HG03378 (cell line): ENCODE measurements at regions not wholly inside any gene's neighbourhood (a gene's known extent, or its start where the extent isn't known, plus 50 kb on each side); places are given as distances from the start of the nearest gene placed in this dataset.
"Not testable (repeated sequence)": the region's sequence is repeated elsewhere in the genome, so short reads cannot be mapped to it uniquely, and the experiment has no call there.

Experiments
- ATAC-seq: cut with Tn5 transposase; IDR thresholded peaks from one replicate; pipeline ENCODE4 v1.9.1; 2021; ENCODE audit warnings: mild to moderate bottlenecking, moderate library complexity; ENCODE audit not compliant: unreplicated experiment

DNA sequence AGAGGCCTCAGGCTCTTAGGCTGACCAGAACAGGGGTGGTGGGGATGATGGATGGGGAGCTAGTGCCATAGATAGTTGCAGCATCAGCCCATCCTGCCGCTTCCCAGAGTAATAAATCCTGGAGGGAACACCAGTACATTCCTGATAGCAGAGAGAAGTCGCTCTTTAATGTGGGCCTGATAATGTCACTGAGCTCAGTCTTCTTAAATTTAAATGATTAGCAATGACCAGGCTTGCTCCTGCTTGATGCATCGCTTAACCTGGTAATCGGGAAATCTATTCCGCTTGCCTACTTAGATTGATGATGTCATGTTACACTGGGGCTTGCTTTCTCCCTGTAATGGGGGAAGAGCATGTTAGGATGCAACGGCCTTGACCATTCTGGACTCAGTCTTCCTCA is 218.6 kb upstream of the PLXNA2 start:
- ATAC-seq: no peak

DNA sequence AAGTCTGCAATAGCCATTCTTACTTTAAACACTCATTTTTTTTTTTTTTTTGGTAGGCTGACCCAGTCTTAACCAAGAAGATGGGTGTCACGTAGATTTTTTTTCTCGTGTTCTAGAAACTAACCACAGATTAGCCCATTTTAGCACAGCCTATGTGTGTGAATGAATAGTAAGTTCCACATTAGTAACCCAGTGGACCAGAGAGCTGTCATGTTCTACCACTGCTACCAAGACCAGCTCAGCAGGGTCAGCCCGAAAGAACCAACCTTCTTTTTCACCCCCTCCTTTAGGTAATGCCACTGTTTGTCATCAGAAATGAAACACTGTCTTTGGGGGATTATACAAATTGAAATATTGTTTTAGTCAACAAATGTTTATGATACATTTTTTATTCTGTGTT is 221.1 kb upstream of the PLXNA2 start:
- ATAC-seq: no peak

DNA sequence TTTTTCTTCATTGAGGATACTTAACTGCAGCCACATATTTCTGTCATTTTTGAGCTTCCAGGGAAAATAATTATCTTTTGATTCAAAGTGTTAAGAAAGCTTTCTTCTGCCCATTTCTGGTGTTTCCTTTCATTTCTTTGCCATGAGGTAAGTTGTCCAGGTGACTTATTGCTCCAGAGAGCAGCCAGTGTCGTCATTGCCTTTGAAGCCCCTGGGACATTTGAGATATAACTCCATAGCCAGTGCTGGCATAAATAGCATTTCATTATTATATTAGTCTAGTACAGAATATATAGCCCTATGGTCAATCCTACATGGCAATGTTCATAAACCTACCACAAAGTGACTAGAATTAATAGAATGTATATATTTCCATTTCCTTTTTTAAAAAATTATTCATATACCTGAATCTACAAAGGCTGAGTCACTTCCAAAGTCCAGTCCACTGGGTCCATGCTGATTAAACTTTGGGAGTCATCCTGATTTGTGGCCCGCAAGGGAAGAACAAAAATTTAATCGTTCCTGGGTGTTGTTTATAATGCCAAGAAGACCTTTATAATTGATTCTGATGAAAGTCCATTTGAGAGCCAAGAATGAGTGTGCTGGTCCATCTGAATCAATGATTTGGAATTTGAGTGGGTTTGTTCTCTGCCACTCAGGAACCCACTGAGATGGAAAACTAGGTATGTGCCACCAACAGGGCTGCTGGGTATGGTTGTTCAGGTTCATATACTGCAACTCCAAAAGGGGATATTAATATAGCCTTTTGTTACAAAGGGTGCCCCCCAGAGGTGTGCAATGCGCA is 221.8 kb upstream of the PLXNA2 start:
- ATAC-seq: no peak

DNA sequence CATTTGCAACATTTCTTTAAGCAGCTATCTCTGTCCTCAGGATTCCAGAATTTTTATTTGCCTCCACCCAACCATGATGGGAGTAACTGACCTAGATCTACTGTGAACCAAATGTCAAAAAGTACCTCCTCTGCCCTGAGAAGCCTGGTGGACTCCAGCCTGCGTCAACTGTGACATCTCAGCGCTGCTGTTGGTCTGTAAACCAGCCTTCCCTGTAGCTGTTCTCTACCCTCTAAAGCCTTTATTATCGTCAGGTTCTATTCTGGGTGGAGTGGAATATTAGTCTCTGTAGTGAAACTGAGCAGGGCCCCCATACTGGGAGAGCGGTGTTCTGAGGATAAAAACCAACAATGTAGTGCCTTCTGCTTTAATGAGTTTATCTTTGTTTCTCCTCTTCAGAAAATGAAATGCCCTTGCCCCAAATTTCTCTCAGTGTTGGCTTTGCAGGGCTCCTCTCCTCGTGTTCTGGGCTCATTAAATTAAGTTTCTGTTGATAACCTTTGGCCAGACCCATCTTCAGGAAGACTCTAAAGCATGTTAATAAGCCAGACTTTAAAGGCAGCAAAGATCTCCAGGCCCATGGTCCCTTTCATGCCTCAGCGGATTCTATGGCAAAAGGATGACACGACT is 223.1 kb upstream of the PLXNA2 start:
- no peak for ATAC-seq

DNA sequence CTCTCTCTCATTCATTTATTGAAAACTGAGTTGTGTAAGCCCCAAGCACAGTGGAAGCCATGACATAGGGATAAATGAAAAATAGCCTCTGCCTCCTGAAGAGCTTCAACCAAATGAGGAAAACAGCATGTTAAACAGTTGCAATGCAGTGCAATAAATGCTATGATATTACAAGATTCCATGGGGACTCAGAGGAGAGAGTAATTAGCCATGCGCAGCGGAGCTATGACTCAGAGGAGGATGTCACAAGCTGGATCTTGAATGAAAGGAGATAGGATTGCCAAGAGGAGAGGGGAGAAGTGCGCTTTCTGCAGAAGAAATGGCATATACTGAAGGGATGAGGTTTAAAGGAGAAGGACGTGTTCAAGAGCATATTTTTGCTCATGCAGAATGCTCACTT is 231.3 kb upstream of the PLXNA2 start:
- ATAC-seq: no peak

DNA sequence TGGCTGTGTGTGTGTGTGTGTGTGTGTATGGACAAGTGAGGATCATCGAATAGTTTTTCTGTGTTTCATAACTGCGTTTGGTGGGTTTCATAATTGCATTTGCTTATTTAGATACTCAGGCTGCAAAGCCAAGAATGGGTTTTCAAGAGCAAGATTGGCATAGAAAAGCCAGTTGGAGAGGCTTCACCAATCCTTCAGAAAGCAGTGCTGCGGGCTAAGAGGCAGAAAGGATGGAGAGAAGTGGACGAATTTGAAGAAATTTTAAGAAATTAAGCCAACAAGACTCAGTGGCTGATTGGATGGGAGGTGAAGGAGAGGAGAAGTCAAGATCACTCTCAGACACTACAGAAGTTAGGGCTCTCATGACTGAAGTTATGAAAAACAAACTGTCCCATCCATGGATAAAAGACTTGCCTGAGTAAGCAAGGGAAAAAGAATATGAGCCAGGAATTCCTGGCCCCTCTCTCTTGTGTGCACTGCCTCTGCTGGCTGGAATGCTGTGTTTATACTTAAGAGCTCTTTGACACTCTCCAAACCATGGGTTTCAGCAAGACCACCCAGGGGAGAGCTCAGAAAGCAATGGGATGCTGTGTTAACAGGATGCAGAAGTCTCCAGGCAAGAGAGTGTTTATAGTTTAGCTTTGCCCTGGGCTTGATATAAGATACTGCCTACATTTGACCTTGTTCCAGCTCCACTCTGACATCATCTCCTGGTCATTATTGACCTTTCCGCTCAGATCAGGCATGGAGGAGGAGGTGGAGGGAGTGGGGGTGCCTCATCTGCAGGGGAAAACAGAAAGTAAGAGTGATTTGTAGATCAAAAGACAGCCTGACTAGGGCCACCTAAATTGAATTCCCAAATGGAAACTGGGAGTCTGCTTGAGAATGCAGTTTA is 232.0 kb upstream of the PLXNA2 start:
- ATAC-seq: no peak

DNA sequence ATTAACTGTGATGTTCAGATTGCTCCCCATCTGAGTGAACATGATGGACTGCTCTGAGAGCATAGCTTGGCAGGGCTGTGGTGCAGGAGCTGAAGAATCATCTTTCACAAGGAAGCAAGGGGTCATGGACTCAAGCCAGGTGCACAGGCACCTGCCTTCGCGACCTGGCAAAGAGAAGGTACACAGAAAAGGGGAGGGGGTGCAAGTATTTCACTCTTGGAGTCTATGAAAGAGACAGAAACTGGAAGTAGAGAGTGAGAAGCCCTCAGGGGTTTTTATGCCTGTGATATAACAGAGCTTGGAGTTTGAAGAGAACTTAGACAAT is 232.6 kb upstream of the PLXNA2 start:
- no peak for ATAC-seq

DNA sequence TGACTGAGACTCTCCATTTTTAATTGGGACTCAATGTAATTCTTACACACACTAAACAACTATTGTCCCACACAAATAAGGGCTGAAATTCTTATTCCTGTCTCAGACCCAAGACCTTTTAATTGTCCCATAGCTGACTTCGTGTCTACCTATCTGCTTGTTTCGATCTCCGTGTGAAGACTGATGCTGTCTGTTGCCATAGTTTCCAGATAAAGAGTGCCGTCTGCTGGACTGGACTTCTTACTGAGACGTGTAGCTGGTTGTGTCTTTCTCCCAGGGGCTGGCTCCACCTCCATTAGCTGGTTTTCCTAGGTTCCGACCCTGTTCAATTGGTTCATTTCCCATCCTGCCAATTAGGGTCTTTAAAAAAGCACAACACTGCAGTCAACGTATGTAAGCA is 235.3 kb upstream of the PLXNA2 start:
- ATAC-seq: no peak

DNA sequence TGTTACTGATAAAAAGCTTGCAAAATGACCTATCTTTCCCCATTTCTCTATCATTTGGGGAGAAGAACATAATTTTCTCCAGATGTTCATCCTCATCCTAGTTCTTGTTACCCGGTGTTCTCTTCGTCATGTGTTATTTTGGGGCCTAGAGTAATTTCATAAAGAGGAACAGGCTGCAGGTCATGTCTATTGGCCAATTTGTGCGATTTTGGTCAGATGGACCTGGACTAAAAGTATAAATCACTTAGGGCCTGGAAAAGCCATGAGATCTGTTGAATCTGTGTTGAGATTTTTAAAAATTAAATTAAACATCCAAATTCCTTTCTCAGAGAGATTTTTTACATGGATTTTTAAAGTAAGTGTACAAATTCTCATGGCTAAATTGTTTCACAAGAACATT is 241.3 kb upstream of the PLXNA2 start:
- no peak for ATAC-seq

DNA sequence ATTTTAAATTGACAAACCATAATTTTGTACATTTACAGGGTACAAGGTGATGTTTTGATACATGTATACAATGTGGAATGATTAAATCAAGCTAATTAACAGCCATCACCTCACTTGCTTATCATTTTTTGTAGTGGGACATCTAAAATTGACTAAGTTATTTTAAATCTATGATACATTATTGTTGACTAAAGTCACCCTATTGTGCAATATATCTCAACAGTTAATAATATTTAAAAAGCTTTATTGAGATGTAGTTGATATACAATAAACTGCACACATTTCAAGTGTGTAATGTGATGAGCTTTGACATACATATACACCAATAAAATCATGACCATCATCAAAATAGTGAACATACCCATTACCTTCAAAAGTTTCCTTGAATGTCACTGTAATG is 242.5 kb upstream of the PLXNA2 start:
- ATAC-seq: no peak

DNA sequence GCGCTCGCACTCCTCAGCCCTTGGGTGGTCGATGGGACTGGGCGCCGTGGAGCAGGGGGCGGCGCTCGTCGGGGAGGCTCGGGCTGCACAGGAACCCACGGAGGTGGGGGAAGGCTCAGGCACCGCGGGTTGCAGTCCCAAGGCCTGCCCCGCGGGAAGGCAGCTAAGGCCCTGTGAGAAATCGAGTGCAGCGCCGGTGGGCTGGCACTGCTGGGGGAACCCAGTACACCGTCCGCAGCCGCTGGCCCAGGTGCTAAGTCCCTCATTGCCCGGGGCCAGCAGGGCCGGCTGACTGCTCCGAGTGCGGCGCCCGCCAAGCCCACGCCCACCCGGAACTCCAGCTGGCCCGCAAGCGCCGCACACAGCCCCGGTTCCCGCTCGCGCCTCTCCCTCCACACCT is 244.2 kb upstream of the PLXNA2 start:
- ATAC-seq: not testable (repeated sequence)

DNA sequence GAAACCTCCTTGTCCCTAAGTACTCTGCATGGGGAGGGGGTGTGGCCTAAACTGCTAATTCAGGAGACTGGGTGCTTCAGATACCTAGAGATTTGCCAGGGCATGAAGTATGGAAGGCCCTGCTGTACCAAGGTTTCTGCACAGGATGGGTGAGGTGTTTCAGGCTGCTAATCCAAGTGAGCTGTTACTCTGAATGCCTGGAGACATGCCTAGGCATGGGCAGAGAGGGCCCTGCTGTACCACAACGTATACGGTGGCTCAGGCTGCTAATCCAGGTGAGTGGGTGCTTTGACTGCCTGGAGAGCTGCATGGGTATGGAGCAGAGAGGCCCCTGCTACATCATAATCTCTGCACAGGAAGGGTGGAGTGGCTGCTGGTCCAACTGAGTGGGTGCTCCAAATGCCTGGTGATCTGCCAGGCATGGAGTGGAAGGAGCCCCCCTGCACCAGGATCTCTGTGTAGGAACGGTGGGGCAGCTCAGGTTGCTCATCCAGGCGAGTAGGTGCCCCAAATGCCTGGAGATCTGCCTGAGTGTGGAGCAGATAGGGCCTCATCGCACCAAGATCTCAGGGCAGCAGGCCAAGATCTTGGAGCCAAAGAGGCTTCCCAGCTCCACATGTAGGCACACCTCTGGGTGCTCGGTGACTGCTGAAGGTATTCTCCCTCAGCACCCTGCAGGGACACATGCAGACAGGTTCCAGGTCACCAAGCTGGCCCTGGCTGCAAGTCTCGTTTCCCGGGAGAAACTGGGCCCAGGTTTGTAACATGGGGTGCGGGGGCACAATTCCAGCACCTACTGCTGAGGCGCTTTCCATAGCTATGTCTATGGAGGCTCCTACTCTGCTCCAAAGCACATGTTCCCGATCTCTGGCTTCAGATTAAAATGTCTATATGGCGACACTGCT is 252.5 kb upstream of the PLXNA2 start:
- ATAC-seq: no peak

DNA sequence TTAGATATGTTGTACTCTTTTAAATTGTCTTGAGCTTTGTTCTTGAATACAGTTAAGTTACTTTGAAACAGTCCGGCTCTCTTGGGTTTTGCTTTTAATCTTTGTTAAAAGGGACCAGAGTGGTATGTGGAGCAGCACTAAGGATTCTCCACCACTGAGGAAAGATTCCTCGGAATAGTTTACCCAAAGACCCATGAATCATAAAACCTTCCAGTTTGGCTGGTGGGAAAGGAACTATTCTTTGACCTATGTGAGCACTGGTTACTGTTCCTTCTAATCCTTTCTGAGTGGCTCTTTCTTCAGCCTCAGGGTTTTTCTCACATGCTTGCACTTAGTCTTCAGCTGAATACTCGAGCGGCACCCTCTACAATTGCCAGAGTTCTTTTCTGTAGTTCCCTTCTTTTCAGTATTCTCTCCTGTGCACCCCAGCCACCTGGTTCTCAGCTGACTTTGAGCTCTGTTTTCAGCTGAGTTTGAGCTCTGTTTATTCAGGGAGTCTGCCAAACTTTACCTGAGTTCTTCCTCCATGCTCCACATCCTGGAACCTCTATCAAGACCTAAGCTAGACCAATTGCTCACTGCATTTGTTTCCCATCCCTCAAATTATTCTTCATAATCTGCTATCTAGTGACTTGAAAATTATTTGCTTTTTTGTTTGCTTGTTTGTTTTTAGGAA is 253.8 kb upstream of the PLXNA2 start:
- ATAC-seq: no peak

DNA sequence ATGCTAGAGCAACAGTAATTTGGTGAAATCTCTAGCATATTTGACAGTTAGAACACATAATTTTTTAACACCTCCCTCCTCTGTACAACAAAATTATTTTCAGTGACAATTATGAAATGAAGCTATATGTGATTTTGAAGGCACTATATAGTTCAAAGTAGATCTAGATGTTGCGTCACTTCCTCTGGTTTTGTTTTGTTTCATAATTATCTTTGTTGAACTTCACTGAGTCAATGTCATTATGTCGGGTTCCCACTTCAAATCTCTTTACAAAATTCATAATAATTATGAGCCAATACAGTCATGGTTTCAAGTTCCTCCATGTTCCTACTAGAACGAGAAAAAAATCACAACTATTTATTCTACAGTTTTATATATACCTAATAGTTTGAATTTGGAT is 254.8 kb upstream of the PLXNA2 start:
- ATAC-seq: no peak

DNA sequence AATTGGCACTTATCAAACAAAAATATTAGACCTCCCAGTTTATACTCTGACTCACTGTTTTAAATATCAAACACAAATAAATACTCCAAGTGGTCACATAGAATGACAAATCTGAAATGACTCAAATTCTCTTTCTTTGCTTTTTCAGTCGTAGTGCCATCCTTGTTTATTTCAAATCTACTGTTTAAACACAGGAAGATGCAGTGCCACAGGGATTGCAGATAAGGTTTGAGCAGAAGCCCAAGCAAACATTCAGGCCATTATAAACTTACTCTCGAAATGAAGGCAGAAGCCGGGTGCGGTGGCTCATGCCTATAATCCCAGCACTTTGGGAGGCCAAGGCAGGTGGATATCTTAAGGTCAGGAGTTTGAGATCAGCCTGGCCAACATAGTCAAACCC is 255.4 kb upstream of the PLXNA2 start:
- ATAC-seq: no peak

DNA sequence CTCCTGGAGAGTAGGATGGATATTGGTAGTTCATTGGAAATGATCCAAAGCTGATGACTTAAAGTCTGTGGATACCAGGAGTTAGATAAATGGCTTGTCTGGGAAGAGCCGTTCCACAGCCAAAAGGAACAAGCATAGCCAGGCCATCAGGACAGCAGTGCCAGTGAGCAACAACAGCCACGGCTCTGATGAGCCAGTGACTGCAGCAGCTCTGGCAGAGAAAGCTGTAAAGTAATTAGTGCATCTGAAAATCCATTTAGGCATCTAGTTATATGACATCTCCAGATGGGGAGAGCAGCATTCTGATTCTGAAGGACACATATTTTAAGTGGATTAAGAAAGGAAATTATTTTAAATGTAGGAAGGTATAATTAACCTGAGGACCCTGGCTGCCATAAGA is 256.2 kb upstream of the PLXNA2 start:
- ATAC-seq: no peak

DNA sequence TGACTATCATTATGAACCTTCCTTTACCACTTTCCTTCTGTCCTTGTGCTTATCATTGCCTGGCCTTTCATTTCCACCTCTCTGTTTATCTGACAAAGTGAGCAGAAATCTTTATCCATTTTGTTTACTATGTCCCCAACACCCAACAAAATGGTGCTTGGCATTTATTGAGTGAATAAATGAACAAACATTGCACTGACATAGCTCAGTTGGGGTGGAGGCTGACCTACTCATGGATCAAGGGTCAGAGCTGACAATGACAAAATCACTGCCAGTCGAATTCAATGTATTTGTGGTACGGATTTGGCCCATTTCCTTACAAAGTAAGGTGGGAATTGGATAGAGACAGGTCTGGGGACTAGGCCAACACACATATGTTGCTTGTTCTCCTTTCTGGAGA is 257.4 kb upstream of the PLXNA2 start:
- ATAC-seq: no peak

DNA sequence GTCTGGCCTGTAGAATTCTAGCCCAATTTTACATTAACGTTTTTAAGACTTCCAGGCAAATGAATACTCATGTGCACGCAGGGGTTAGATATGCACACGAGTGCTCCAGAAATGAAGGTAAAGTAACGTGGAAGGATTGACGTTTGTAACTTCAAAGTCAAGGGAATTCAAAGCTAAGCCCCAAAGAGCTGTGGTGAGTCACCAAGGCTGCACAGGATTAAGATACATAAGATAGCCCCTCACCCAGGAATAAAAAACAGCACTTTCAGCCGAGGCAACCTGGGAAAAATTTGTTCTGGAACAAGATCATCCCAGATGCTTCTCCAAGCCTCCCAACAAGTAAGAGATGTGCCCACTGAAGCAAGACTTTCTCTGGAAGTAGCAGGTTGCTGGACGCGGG is 259.6 kb upstream of the PLXNA2 start:
- no peak for ATAC-seq

DNA sequence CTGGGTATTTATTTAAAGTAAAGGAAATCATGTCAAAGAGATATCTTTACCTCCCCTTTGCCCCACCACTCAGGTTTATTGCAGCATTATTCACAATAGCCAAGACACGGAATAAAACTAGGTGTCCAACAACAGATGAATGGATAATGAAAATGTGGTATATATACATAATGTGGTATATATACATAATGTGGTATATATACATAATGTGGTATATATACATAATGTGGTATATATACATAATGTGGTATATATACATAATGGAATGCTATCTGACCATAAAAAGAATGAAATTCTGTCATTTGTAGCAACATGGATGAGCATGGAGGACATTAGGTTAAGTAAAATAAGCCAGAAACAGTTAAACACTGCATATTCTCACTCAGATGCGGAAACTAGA is 262.6 kb upstream of the PLXNA2 start:
- ATAC-seq: no peak

DNA sequence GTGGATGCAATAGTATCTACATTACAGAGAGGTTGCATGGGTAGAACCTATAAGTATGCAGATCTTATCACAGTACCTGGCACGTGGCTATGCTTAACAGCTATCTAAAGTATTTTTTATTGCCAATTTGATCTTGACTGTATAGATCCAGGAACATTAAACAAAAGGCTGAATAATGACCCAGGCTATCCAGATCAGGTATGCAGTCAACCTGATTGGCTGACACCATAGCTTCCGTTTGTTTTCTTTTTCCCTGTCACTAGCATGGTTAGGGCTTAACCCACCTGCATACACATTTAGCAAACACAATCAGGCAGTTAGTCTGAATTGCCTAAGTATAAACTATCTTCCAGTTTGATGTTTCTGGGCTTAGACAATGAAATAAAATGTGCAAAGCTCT is 264.9 kb upstream of the PLXNA2 start:
- no peak for ATAC-seq
